ENCODE measurements at regions not wholly inside any gene's neighbourhood (a gene's known extent, or its start where the extent isn't known, plus 50 kb on each side); places are given as distances from the start of the nearest gene placed in this dataset.
"Not testable (repeated sequence)": the region's sequence is repeated elsewhere in the genome, so short reads cannot be mapped to it uniquely, and the experiment has no call there.

DNA sequence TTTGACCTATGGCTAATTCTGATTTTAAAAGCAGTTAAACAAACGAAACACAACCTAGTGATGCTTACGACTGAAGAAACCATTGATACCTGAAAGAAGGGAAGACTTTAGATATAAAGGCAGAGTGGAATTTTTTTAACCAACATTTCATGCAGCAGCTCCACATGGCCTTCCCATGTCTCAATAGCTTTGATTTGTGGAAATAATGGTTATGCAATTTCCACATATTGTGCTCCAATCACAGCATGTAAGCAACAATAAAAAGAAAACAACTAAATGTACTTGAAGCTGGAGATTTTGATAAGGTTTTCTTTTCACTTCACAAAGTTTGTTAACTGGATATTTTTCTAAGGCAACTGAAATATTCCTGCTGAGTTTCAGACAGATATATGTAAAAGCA is 82.0 kb upstream of the SLC39A10 start:
- TF ChIP-seq, protein P1, sequence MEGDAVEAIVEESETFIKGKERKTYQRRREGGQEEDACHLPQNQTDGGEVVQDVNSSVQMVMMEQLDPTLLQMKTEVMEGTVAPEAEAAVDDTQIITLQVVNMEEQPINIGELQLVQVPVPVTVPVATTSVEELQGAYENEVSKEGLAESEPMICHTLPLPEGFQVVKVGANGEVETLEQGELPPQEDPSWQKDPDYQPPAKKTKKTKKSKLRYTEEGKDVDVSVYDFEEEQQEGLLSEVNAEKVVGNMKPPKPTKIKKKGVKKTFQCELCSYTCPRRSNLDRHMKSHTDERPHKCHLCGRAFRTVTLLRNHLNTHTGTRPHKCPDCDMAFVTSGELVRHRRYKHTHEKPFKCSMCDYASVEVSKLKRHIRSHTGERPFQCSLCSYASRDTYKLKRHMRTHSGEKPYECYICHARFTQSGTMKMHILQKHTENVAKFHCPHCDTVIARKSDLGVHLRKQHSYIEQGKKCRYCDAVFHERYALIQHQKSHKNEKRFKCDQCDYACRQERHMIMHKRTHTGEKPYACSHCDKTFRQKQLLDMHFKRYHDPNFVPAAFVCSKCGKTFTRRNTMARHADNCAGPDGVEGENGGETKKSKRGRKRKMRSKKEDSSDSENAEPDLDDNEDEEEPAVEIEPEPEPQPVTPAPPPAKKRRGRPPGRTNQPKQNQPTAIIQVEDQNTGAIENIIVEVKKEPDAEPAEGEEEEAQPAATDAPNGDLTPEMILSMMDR (IDR thresholded peaks at IDR 0.05; ENCODE audit: insufficient read depth, low read length), result no peak
- no peak overlapping the region for H3K4me3 ChIP-seq (ENCODE audit: low read depth, low read length)
- DNase-seq (ENCODE audit: low read depth), result peak; percentile 54

DNA sequence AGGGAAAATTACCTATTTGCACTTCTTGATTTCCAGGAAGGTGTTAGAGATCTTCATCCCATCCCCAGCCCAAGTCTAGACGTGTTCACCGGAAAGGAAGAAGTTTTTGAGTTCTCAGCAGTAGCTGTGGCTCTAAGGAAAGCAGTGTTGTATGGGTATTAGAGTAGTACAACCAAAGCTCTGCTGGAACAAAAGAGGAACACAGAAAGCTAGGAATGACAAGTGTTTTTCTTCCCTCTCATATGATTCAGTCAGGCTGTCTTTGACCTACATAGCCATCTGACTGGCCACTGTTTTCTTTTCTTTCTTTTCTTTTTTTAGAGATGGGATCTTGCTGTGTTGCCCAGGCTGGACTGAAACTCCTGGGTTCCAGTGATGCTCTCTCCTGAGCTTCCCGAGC is 82.7 kb upstream of the SLC39A10 start:
- no peak overlapping the region for H3K4me3 ChIP-seq (ENCODE audit: low read depth, low read length)
- TF ChIP-seq, protein P1 (IDR thresholded peaks at IDR 0.05; ENCODE audit: insufficient read depth, low read length), result no peak
- no peak for DNase-seq (ENCODE audit: low read depth)

DNA sequence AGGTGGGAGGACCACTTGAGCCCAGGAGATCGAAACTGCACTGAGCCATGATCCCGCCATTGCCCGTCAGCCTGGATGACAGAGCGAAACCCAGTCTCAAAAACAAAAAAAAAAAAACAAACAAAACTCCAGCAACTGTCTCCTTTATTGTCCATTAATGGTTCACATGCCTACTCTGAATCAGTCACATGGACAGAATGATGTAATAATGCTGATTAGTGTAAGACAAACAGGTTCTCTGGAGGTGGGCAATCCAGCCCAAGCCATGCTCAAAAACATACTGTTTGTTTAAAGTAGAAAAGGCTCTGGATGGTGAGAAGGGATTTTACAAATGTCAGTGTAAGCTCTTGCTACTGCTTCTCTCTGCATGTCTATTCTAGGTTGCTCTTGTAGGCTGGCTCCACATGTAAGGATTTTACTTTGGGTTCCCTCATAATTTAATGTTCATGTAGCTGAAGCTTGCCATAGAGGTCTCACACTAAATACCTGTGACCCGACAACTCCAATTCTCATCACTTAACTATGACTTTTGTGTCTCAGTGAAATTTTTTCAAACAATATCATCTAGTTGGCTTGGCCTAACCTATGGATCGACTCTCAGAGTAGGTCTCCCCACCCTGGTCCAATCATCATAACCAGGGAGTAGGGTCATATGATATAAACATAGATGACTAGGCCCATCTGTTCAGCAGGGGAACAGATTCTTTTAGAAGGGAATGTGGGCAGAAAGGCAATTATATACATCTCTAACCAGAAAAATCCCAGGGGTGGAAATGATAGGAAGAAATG is 83.9 kb upstream of the SLC39A10 start:
- DNase-seq (ENCODE audit: low read depth), result no peak
- no peak overlapping the region for H3K4me3 ChIP-seq (ENCODE audit: low read depth, low read length)
- TF ChIP-seq, protein P1 (IDR thresholded peaks at IDR 0.05; ENCODE audit: insufficient read depth, low read length), result no peak

DNA sequence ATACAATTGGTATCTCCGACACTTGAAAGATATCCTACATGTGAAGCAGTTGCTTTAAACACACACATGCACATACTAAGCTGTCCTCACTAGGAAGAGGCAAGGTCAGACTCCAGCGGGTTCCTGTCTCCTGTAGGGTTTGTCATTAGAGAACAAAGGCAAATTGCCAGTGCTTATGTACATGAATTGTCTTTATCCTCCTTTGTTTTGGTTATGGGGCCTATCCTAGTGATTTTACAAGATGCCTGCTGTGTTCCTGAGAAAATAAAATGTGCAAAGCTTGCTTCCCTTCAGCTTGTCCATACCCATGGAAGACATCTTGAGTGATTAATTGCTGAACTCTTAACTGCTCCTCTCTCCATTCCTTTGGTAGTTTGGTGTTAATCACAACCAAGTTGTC is 86.7 kb upstream of the SLC39A10 start:
- TF ChIP-seq, protein P1 (IDR thresholded peaks at IDR 0.05; ENCODE audit: insufficient read depth, low read length), result no peak
- H3K4me3 ChIP-seq (ENCODE audit: low read depth, low read length), result no peak overlapping the region
- DNase-seq (ENCODE audit: low read depth), result no peak

DNA sequence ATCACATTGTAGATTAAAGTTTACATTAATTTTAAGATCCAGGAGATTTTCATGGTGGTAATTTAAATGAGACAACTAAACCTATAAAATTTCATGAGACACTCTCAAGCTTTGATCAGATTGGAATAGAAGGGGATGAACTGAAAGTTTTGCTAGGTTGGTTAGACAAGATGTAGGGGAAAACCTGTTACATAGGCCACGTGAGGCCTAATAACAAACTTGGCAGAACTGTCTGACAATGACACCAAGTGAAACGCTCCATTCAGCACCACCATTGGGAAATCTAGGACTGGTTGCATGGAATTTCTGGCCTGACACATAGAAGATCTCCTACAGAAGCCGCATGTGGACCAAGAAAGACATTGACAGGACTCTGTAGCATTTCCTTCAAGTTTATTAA is 87.8 kb upstream of the SLC39A10 start:
- no peak for DNase-seq (ENCODE audit: low read depth)
- TF ChIP-seq, protein P1 (IDR thresholded peaks at IDR 0.05; ENCODE audit: insufficient read depth, low read length), result no peak
- H3K4me3 ChIP-seq (ENCODE audit: low read depth, low read length), result no peak overlapping the region

DNA sequence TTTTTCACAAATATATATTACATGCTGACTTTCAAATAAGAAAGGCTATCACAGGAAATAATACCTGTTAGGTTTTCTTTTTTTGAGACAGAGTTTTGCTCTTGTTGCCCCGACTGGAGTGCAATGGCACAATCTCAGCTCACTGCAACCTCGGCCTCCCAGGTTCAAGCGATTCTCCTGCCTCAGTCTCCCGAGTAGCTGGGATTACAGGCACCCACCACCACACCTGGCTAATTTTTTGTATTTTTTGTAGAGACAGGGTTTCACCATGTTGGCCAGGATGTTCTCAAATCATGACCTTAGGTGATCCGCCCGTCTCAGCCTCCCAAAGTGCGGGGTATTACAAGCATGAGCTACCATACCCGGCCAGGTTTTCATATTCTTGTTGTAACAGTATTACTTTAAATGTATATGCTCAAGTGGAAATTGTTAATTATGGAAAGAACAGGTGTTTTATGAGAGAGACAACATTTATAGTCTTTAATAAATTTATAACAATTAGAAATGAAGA is 92.3 kb upstream of the SLC39A10 start:
- DNase-seq (ENCODE audit: low read depth); H3K4me3 ChIP-seq (ENCODE audit: low read depth, low read length): not testable (repeated sequence)

DNA sequence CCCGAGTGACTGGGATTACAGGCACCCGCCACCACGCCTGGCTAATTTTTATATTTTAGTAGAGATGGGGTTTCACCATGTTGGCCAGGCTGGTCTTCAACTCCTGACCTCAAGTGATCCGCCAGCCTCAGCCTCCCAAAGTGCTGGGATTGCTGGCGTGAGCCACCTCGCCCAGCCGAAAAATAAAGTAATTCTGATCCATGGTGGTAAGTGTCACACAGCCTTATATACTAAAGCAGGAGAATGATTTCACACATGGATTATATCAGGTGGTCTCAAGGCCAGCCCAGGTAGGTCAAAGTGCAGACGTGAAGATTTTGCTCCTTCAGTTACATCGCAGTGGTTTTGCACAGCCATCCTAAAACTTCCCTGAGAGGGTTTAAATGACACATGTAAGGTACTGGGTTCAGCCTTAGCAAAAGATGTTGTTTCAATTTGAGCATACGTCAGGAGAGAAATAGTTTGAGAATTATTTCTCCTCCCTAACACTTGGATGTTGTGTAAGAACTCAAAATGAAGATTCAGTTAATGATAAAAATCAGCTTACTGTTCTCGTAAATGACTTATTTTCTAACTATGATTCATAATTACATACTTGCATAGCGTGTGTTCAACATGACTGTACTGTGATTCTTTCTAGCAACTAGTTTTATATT is 93.0 kb upstream of the SLC39A10 start:
- peak; percentile 86 for DNase-seq (ENCODE audit: low read depth)
- TF ChIP-seq, protein P1 (IDR thresholded peaks at IDR 0.05; ENCODE audit: insufficient read depth, low read length), result no peak
- no peak overlapping the region for H3K4me3 ChIP-seq (ENCODE audit: low read depth, low read length)

All from fibroblast of the aortic adventitia (primary cell).